Sciatic nerve (tissue), 2 donors: ENCODE measurements at regions not wholly inside any gene's neighbourhood (a gene's known extent, or its start where the extent isn't known, plus 50 kb on each side); places are given as distances from the start of the nearest gene placed in this dataset.

Experiments
- ATAC-seq: fragments of 200-7000 bp; cut with Tn5 transposase; one replicate; pipeline ENCODE4 v1.9.1; 2020; ENCODE audit warnings: mild to moderate bottlenecking, moderate library complexity
- DNase-seq: peaks from one replicate; pipeline ENCODE4 v3.0.0-alpha.2; 2020; ENCODE audit warnings: low spot score
- intact Hi-C: fragments of 100-400 bp; cut with DNase I; formaldehyde crosslinking; loops from one replicate; pipeline ENCODE4 v1.14.2; 2022
- donor health status: DM: no; HTN: no; CAD: no.
- donor health status: DM: no; HTN: no; CAD: no.

GRCh38 chr5:136661026-136661425, 295.7 kb upstream of the TRPC7 start:
- no peak for ATAC-seq
- intact Hi-C loops = no loop called here
- no peak for DNase-seq

GRCh38 chr5:136656811-136657210, 291.5 kb upstream of the TRPC7 start:
- intact Hi-C loops = no loop called here
- DNase-seq = no peak
- no peak for ATAC-seq

DNA sequence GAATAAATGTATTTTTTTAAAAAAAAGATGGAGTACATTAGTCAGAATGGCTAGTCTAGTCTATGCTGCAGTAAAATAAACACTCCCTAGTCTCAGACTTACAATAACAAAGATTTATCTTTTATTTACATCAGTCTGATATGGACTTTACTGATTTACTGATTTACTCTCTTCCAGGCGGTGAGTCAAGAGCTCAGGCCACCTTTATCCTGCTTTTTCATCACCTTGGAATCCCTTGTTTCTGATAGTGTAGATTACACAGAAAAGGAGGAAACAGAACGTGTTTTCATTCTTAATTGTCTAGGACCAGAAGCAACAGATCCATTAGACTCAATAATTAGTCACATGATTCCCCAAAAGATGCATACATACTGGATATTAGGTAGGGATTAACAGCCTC, 290.1 kb upstream of the TRPC7 start:
- no peak for DNase-seq
- intact Hi-C loops = no loop called here
- ATAC-seq = no peak

DNA sequence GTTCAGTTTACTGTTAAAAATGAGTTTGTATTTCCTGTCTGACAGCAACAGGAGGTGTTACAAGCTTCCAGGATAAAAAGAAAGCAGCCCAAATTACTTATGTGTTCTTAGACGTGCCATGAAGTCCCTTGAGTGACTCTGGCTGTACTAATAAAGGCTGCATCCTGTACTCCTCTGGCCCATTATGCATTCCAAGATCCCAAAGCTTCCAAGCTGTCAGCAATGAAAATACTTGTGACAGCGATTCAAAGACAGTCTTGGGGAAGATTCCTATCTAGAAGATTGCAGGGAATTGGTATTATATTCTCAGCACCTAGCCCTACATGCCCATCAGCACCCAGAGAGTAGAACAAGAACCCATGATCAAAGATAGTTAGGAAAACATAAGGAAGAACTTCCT, 281.6 kb upstream of the TRPC7 start:
- ATAC-seq = no peak
- DNase-seq = no peak
- intact Hi-C loops = no loop called here

- intact Hi-C loops = no loop called here
- no peak for ATAC-seq
- no peak for DNase-seq
Measured at GRCh38 chr5:136642976-136643375, 277.6 kb upstream of the TRPC7 start.

- intact Hi-C loops = no loop called here
- ATAC-seq = no peak
- no peak for DNase-seq
Measured at GRCh38 chr5:136639616-136640015, 274.3 kb upstream of the TRPC7 start.

- DNase-seq (no peak), ATAC-seq (no peak)
- intact Hi-C loops = no loop called here
Measured at GRCh38 chr5:136638084-136638483, 272.7 kb upstream of the TRPC7 start.

GRCh38 chr5:136636001-136636400, 270.7 kb upstream of the TRPC7 start:
- DNase-seq (no peak), ATAC-seq (no peak)
- intact Hi-C loops = no loop called here

GRCh38 chr5:136631186-136631585, 265.8 kb upstream of the TRPC7 start:
- intact Hi-C loops = no loop called here
- ATAC-seq = no peak
- no peak for DNase-seq

- no peak for DNase-seq
- no peak for ATAC-seq
- intact Hi-C loops = no loop called here
Measured at GRCh38 chr5:136629125-136629792, 263.9 kb upstream of the TRPC7 start.

GRCh38 chr5:136626531-136626930, 261.2 kb upstream of the TRPC7 start:
- intact Hi-C loops = no loop called here
- DNase-seq (no peak), ATAC-seq (no peak)

DNA sequence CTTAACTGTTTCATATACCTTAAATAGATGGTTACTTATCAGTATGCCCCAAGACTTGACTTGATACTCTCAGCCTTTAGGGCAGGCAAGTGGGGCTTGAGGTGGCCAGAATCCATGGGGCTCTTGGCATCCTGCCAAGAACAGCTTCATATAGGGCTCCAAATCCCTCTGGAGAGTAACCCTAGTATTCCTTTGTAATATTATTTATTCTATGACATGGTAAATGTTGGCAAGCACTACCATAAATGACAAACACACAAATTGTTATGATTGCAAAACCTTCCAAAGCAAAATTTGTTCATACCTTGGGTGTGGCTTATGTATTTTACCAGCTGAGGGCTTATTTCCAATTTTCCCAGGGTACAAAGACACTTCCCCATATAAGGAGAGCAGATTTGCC, 257.4 kb upstream of the TRPC7 start:
- intact Hi-C loops = no loop called here
- DNase-seq = no peak
- ATAC-seq = no peak

DNA sequence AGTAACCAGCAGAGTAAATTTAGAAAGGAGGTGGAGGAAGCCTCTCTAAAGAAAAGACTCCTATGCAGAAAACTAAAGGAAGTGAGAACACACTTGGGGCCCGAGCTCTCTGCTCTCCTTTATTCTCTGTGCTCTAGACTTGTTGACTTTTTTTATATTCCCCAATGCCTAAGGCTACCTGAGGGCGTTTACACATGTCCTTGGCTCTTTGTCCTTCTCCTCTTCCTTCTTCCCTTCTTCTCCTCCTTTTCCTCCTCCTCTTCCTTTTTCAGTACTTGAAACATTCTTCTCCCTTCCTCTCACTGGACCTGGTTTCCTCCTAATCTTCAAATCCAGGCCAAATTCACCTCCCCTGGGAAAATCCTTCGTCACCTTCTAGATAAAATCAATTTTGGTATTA, 256.4 kb upstream of the TRPC7 start:
- intact Hi-C loops = no loop called here
- ATAC-seq (no peak), DNase-seq (no peak)

GRCh38 chr5:136620621-136621020, 255.3 kb upstream of the TRPC7 start:
- intact Hi-C loops = no loop called here
- DNase-seq (no peak), ATAC-seq (no peak)

DNA sequence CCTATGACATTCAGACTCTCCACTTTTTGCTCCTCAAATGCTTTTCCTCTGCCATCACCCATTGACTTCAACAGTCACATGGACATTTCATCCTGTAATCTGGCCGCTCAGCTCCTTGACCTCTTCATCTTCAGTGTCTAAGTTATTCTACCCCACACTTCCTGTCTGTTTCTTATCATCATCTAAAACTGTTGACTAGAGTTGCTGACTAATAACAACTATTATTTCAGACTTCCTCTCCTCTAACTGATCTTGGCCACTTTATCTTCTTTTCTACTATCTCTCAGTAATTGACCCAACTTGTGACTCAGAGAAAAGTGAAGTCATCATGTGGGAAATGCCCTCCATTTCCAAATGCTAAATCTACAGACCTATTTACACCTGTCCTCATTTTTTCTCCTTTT, 254.7 kb upstream of the TRPC7 start:
- DNase-seq (no peak), ATAC-seq (no peak)
- intact Hi-C loops = no loop called here

- intact Hi-C loops = no loop called here
- no peak for DNase-seq
- ATAC-seq = no peak
Measured at GRCh38 chr5:136619556-136619955, 254.2 kb upstream of the TRPC7 start.

DNA sequence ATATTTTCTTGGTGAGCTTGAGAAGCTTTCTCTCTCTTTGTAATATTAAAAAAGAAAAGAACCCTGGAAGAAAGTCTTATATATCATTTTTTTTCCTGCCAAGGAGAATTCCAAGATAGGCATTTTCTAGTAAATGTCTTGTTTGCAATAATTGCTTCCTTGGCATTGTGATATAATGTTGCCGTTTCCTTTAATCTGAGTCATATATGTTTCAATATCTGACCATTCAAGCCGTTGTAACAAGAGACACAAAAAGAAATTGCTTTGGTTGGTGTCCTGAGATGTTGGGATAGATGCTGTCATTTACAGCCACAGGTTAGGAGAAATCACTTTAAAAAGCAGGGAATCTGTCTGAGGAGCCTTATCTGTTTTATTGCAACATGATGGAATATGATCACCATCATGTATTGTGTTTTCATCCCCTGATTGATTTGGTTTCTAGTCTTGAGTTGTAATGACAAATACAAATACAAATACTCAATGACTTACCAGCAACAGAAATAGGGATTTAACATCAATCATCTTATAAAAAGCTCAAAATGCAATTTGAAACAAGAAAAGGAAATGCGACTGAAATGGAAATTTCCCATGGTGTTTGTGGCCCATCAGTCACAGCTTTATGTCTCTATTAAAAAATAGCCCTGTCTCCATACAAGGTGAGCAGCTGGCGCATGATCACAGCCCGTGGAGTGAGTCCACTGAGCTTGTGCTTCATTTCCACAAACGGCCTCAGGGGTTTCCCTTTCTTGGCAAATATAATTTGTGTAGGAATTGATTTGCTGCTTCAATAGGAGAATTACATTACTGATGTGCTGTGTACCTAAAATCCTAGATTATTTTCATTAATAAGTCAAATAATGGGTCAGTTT, 250.1 kb upstream of the TRPC7 start:
- no peak for DNase-seq
- ATAC-seq = no peak
- intact Hi-C loops = no loop called here

GRCh38 chr5:136613230-136613629, 247.9 kb upstream of the TRPC7 start:
- intact Hi-C loops = no loop called here
- no peak for DNase-seq
- ATAC-seq = no peak

DNA sequence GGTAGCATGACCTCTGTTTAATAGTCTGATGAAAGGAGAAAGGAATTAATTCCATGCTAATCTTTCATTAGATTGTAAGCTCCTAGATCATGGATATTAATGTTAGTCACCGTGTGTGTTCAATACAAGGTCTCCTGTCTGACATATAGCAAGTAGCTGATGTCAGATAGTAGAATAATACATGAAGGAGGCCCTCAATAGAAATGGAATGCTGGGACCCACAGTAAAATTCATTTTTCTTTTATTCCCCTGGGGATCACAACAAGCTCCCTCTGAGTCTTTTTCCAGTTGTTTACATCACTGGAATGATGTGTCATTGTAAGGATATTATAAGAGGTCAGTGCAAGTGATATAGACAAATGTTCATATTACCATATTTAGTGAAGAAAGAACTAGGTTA, 240.3 kb upstream of the TRPC7 start:
- ATAC-seq (no peak), DNase-seq (no peak)
- intact Hi-C loops = no loop called here

- ATAC-seq = no peak
- intact Hi-C loops = no loop called here
Measured at GRCh38 chr5:136600306-136600705, 235.0 kb upstream of the TRPC7 start.

More at GRCh38 chr5:136600306-136600705, 235.0 kb upstream of the TRPC7 start:
- DNase-seq = no peak
